ENCODE measurements at regions not wholly inside any gene's neighbourhood (a gene's known extent, or its start where the extent isn't known, plus 50 kb on each side); places are given as distances from the start of the nearest gene placed in this dataset.
"Not testable (repeated sequence)": the region's sequence is repeated elsewhere in the genome, so short reads cannot be mapped to it uniquely, and the experiment has no call there.

- no peaks in the 10 kb centered on the region for H3K27me3 ChIP-seq (ENCODE audit: control insufficient read depth in 2 of 2, insufficient read depth in 2 of 2, low read length in 2 of 2)
- no peak overlapping the region for H3K27ac ChIP-seq (ENCODE audit: insufficient read depth, low read depth, low read length)
- intact Hi-C loops (cut with micrococcal nuclease) (no loop called here), dilution Hi-C loops (cut with MboI; ENCODE audit: extremely low pct_ligation_motif_present, low sequenced_read_pairs) (no loop called here)
- H3K36me3 ChIP-seq (ENCODE audit: control insufficient read depth in 2 of 2, extremely low read depth in 1 of 2, insufficient read depth in 2 of 2, low read length in 2 of 2) = no peaks in the 10 kb centered on the region
- no peak overlapping the region for H3K4me2 ChIP-seq (ENCODE audit: insufficient read depth, low read length)
- DNase-seq (ENCODE audit: low read depth, low spot score) (no peak), FAIRE-seq (no peak)
- BruUV-seq (replicated peaks) = no TSS peak
- no peaks in the 10 kb centered on the region for H3K4me1 ChIP-seq (ENCODE audit: control insufficient read depth, extremely low read depth, insufficient read depth, low read length)
- TF ChIP-seq MYC (IDR thresholded peaks at IDR 0.05; ENCODE audit: low read depth, low read length) = no peak
- TF ChIP-seq JUN (IDR thresholded peaks at IDR 0.05; ENCODE audit: borderline replicate concordance, insufficient read depth, insufficient read length, low read depth) = no peak
- no peak for TF ChIP-seq POLR2AphosphoS5 (IDR thresholded peaks at IDR 0.05; ENCODE audit: insufficient read depth, low read depth, low read length)
- no peak for TF ChIP-seq FOS (IDR thresholded peaks at IDR 0.05; ENCODE audit: borderline replicate concordance, insufficient read depth, low read length)
- TF ChIP-seq CTCF (IDR thresholded peaks at IDR 0.05; ENCODE audit: extremely low read depth in 1 of 2, insufficient read depth in 1 of 2, low read depth in 1 of 2, low read length in 2 of 2) = no peak
- TF ChIP-seq POLR2A (IDR thresholded peaks at IDR 0.05; ENCODE audit: low read depth, low read length) = no peak
- no peak for TF ChIP-seq MAX (IDR thresholded peaks at IDR 0.05; ENCODE audit: insufficient read depth, insufficient read length)
- TF ChIP-seq GATA2 (IDR thresholded peaks at IDR 0.05; ENCODE audit: insufficient read depth, insufficient read length, low read depth, low read length) = no peak
- TF ChIP-seq EZH2 (IDR thresholded peaks at IDR 0.05; ENCODE audit: borderline replicate concordance, low read depth, low read length, severe bottlenecking) = no peak
- ChIA-PET POLR2A (no interaction called here), CTCF (no interaction called here)
- no peaks in the 10 kb centered on the region for H4K20me1 ChIP-seq (replicated peaks; ENCODE audit: control insufficient read depth, extremely low read depth, insufficient read depth, low read length)
- no peaks in the 10 kb centered on the region for H3K79me2 ChIP-seq (ENCODE audit: control insufficient read depth, insufficient read depth, low read length)
- H3K9ac ChIP-seq (replicated peaks; ENCODE audit: extremely low read depth, insufficient read depth, low read length) = no peak overlapping the region
- H2AFZ ChIP-seq (ENCODE audit: low read depth, low read length) = no peak overlapping the region
- H3K4me3 ChIP-seq (replicated peaks in 1 of 3; ENCODE audit: insufficient read depth in 1 of 3, low read depth in 1 of 3, low read length in 3 of 3) = no peak overlapping the region
- H3K9me3 ChIP-seq (replicated peaks; ENCODE audit: control insufficient read depth, insufficient read depth, low read length) = no peaks in the 10 kb centered on the region
- H3K9me1 ChIP-seq (replicated peaks; ENCODE audit: control insufficient read depth, extremely low read depth, insufficient read depth, low read length) = no peaks in the 10 kb centered on the region
Observed at GRCh38 chr1:105088166-105088565, 1338.5 kb downstream of the AMY1C start.

GRCh38 chr1:105093893-105094292 lies 1344.2 kb downstream of the AMY1C start:
- dilution Hi-C loops (cut with MboI; ENCODE audit: extremely low pct_ligation_motif_present, low sequenced_read_pairs); H2AFZ ChIP-seq (ENCODE audit: low read depth, low read length); FAIRE-seq; intact Hi-C loops (cut with micrococcal nuclease); DNase-seq (ENCODE audit: low read depth, low spot score); H3K4me2 ChIP-seq (ENCODE audit: insufficient read depth, low read length); H4K20me1 ChIP-seq (replicated peaks; ENCODE audit: control insufficient read depth, extremely low read depth, insufficient read depth, low read length); H3K9ac ChIP-seq (replicated peaks; ENCODE audit: extremely low read depth, insufficient read depth, low read length); H3K79me2 ChIP-seq (ENCODE audit: control insufficient read depth, insufficient read depth, low read length); H3K36me3 ChIP-seq (ENCODE audit: control insufficient read depth in 2 of 2, extremely low read depth in 1 of 2, insufficient read depth in 2 of 2, low read length in 2 of 2); H3K27me3 ChIP-seq (ENCODE audit: control insufficient read depth in 2 of 2, insufficient read depth in 2 of 2, low read length in 2 of 2); H3K9me1 ChIP-seq (replicated peaks; ENCODE audit: control insufficient read depth, extremely low read depth, insufficient read depth, low read length); H3K4me3 ChIP-seq (replicated peaks in 1 of 3; ENCODE audit: insufficient read depth in 1 of 3, low read depth in 1 of 3, low read length in 3 of 3); POLR2A ChIA-PET; H3K4me1 ChIP-seq (ENCODE audit: control insufficient read depth, extremely low read depth, insufficient read depth, low read length); CTCF ChIA-PET; BruUV-seq (replicated peaks); H3K9me3 ChIP-seq (replicated peaks; ENCODE audit: control insufficient read depth, insufficient read depth, low read length); H3K27ac ChIP-seq (ENCODE audit: insufficient read depth, low read depth, low read length): not testable (repeated sequence)

All from endothelial cell of umbilical vein (primary cell).